A549 (cell line): ENCODE measurements at regions not wholly inside any gene's neighbourhood (a gene's known extent, or its start where the extent isn't known, plus 50 kb on each side); places are given as distances from the start of the nearest gene placed in this dataset.

Source experiments
- ATAC-seq, 2 experiments: fragments of 200-7000 bp in 1 of 2; fragments of >200 bp in 1 of 2; cut with Nextera tagmentation in 1 of 2; cut with Tn5 transposase in 1 of 2; 3 replicates each; pipeline versions ENCODE4 v1.8.0 to v1.9.1; 2018 to 2020; ENCODE audit warnings: mild to moderate bottlenecking in 1 of 2, moderate library complexity in 1 of 2
- CTCF ChIA-PET: fragments of 300-600 bp; sonication (Branson Sonifier 250); formaldehyde crosslinking; extraction: SDS; loops from one replicate; lab custom pipeline; 2021; ENCODE audit warnings: antibody characterized with exemption, inconsistent platforms; lab: Yijun Ruan, JAX
- POLR2A ChIA-PET: fragments of 350-600 bp; formaldehyde crosslinking; extraction: SDS; loops from one replicate; lab custom pipeline; 2021; ENCODE audit warnings: antibody characterized with exemption, inconsistent platforms; lab: Yijun Ruan, JAX
- DNase-seq, 2 experiments: peaks; one replicate each; pipeline versions ENCODE4 v3.0.0 to v3.0.0-alpha.2; 2011 to 2016; ENCODE audit warnings: low read depth in 1 of 2, low spot score in 1 of 2
- FAIRE-seq: peaks from 2 replicates; lab custom pipeline; 2011; peaks lifted over from hg19 to GRCh38; lab: Jason Lieb, UNC
- H3K27ac ChIP-seq, 2 experiments: fragments of >200 bp; sonication (Bioruptor Twin); formaldehyde crosslinking; 3 replicates each; pipeline ENCODE4 v1.5.1; 2016 to 2017
- H3K4me1 ChIP-seq: fragments of >200 bp; sonication (Bioruptor Twin); formaldehyde crosslinking; 3 replicates; pipeline ENCODE4 v1.6.1; 2016
- H3K4me2 ChIP-seq: fragments of >200 bp; sonication (Bioruptor Twin); formaldehyde crosslinking; 3 replicates; pipeline ENCODE4 v1.6.1; 2016
- H3K4me3 ChIP-seq: fragments of >200 bp; sonication (Bioruptor Twin); formaldehyde crosslinking; 3 replicates; pipeline ENCODE4 v1.5.1; 2016
- H3K9me3 ChIP-seq: fragments of >200 bp; sonication (Bioruptor Twin); formaldehyde crosslinking; 3 replicates; pipeline ENCODE4 v1.6.1; 2016
- BHLHE40 ChIP-seq: IDR thresholded peaks from 2 replicates; pipeline ENCODE4 v1.6.1; 2012; ENCODE audit warnings: low read depth, low read length, inconsistent platforms
- CBX2 ChIP-seq: fragments of 200-600 bp; sonication (generic); IDR thresholded peaks from 2 replicates; pipeline ENCODE4 v1.6.1; 2016; ENCODE audit warnings: low read depth, mild to moderate bottlenecking, borderline replicate concordance
- CEBPB ChIP-seq, 2 experiments: fragments of >200 bp in 1 of 2; sonication (Bioruptor Twin) in 1 of 2; formaldehyde crosslinking in 1 of 2; IDR thresholded peaks; 2 replicates each; pipeline ENCODE4 v1.6.1; 2012 to 2016
- HOXA7 ChIP-seq: fragments of 250-450 bp; sonication (Bioruptor Pico); IDR thresholded peaks from 2 replicates; pipeline ENCODE4 v1.5.0; 2020; ENCODE audit warnings: mild to moderate bottlenecking, moderate library complexity
- HOXB5 ChIP-seq: fragments of 250-450 bp; sonication (Bioruptor Pico); IDR thresholded peaks from 2 replicates; pipeline ENCODE4 v1.5.0; 2020; ENCODE audit warnings: mild to moderate bottlenecking, moderate library complexity
- JUN ChIP-seq, 2 experiments: fragments of >200 bp; sonication (Bioruptor Twin); formaldehyde crosslinking; IDR thresholded peaks; 2 replicates in 1 of 2; 3 replicates in 1 of 2; pipeline ENCODE4 v1.6.1; 2016 to 2017
- KDM5A ChIP-seq: fragments of 200-600 bp; sonication (generic); IDR thresholded peaks from 2 replicates; pipeline ENCODE4 v1.6.1; 2016; ENCODE audit warnings: antibody characterized with exemption, mild to moderate bottlenecking
- MAFK ChIP-seq: fragments of 450-650 bp; IDR thresholded peaks from 2 replicates; pipeline ENCODE4 v1.6.1; 2014; ENCODE audit not compliant: partially characterized antibody
- NR3C1 ChIP-seq: fragments of >200 bp; sonication (Bioruptor Twin); formaldehyde crosslinking; IDR thresholded peaks from 3 replicates; pipeline ENCODE4 v1.6.1; 2017
- PHF8 ChIP-seq: fragments of 200-600 bp; sonication (generic); IDR thresholded peaks from 2 replicates; pipeline ENCODE4 v1.6.1; 2016; ENCODE audit warnings: low read depth, mild to moderate bottlenecking, antibody characterized with exemption, moderate library complexity, borderline replicate concordance
- SREBF2 ChIP-seq: fragments of 450-650 bp; IDR thresholded peaks from 2 replicates; pipeline ENCODE4 v1.6.1; 2014; ENCODE audit warnings: mild to moderate bottlenecking, moderate library complexity
- TFCP2L1 ChIP-seq: fragments of 250-450 bp; sonication (Bioruptor Pico); IDR thresholded peaks from 2 replicates; pipeline ENCODE4 v1.5.0; 2021; ENCODE audit warnings: mild to moderate bottlenecking
- ZFP36 ChIP-seq: fragments of 450-650 bp; IDR thresholded peaks from 2 replicates; pipeline ENCODE4 v1.6.1; 2014; ENCODE audit warnings: borderline replicate concordance; ENCODE audit not compliant: partially characterized antibody
- ZSCAN20 ChIP-seq: fragments of 250-450 bp; sonication (Bioruptor Pico); IDR thresholded peaks from 2 replicates; pipeline ENCODE4 v1.8.0; 2022; ENCODE audit warnings: mild to moderate bottlenecking, moderate library complexity
- WGBS: methylation state at CpG from one replicate; pipeline ENCODE4 v1.1.6; 2017; ENCODE audit errors: missing lambda C conversion rate; 5-methylcytosine and 5-hydroxymethylcytosine counted together
- TF ChIP-seq, protein P1 (sequence below): IDR thresholded peaks from 2 replicates; pipeline ENCODE4 v1.6.1; 2012
- TF ChIP-seq, protein P2 (sequence below): fragments of >200 bp; sonication (Bioruptor Twin); formaldehyde crosslinking; IDR thresholded peaks from 3 replicates; pipeline ENCODE4 v1.5.1; 2016
- TF ChIP-seq, protein P3 (sequence below): fragments of 450-650 bp; IDR thresholded peaks from 2 replicates; pipeline ENCODE4 v1.6.1; 2014; ENCODE audit warnings: antibody characterized with exemption

GRCh38 chr2:143950704-143951103, 569.2 kb downstream of the ZEB2 start:
- H3K4me1 ChIP-seq: peaks cover 9% of the 10 kb centered on the region; the same call in 2 of the 3 replicates
- H3K4me3 ChIP-seq: no peak overlapping the region
- ATAC-seq (no peak), DNase-seq (no peak), FAIRE-seq (peak; percentile 61)
- H3K27ac ChIP-seq: no peak overlapping the region
- H3K9me3 ChIP-seq: no peaks in the 10 kb centered on the region
- ChIA-PET POLR2A (no interaction called here), CTCF (no interaction called here)
- 24% methylated on average over 2 of the region's 2 CpGs for WGBS
- H3K4me2 ChIP-seq: peak overlapping the region; percentile 25
- peak; percentile 80 for TF ChIP-seq MAFK
- no peak for TF ChIP-seq NR3C1

GRCh38 chr2:143949121-143949848, 570.6 kb downstream of the ZEB2 start:
- ChIA-PET CTCF (interaction anchor here (0.6 kb wide), 1 partner anchor 78 kb away, joined by 4 read pairs; no protein-coding TSS in a partner anchor), POLR2A (no interaction called here)
- FAIRE-seq (no peak), DNase-seq (no peak), ATAC-seq (no peak)
- Histone ChIP-seq H3K4me3 (no peak overlapping the region), H3K27ac (no peak overlapping the region), H3K9me3 (no peaks in the 10 kb centered on the region), H3K4me2 (no peak overlapping the region), H3K4me1 (peaks cover 9% of the 10 kb centered on the region; the same call in 2 of the 3 replicates)
- WGBS: 90% methylated on average over 3 of the region's 3 CpGs
- TF ChIP-seq KDM5A (no peak), NR3C1 (no peak), SREBF2 (no peak)
- TF ChIP-seq, protein P1, sequence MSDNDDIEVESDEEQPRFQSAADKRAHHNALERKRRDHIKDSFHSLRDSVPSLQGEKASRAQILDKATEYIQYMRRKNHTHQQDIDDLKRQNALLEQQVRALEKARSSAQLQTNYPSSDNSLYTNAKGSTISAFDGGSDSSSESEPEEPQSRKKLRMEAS: no peak
- TF ChIP-seq, protein P2, sequence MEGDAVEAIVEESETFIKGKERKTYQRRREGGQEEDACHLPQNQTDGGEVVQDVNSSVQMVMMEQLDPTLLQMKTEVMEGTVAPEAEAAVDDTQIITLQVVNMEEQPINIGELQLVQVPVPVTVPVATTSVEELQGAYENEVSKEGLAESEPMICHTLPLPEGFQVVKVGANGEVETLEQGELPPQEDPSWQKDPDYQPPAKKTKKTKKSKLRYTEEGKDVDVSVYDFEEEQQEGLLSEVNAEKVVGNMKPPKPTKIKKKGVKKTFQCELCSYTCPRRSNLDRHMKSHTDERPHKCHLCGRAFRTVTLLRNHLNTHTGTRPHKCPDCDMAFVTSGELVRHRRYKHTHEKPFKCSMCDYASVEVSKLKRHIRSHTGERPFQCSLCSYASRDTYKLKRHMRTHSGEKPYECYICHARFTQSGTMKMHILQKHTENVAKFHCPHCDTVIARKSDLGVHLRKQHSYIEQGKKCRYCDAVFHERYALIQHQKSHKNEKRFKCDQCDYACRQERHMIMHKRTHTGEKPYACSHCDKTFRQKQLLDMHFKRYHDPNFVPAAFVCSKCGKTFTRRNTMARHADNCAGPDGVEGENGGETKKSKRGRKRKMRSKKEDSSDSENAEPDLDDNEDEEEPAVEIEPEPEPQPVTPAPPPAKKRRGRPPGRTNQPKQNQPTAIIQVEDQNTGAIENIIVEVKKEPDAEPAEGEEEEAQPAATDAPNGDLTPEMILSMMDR: no peak

DNA sequence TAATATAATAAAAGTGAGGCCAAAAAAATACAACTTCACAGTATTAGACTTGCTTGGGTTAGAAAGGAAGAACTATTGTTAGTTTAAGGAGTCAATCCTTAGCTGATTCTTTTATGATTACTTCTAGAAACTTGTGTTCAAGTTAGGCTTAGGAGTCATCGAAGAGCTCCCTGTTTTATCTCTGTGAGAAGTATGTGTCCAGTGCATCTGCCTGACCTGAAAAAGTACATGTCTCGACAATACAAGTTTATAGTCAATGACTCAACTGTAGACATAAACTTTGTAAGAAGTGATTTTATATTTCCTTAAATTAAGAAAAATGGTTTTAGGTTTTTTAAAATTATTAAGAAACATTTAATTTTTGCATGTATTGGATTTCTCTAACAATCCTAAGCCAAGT, 571.2 kb downstream of the ZEB2 start:
- Histone ChIP-seq H3K4me2 (no peak overlapping the region), H3K4me1 (peaks cover 9% of the 10 kb centered on the region; the same call in 2 of the 3 replicates), H3K9me3 (no peaks in the 10 kb centered on the region), H3K27ac (no peak overlapping the region), H3K4me3 (no peak overlapping the region)
- no peak for TF ChIP-seq HOXA7 (CRISPR knock-in tag)
- TF ChIP-seq TFCP2L1 (CRISPR knock-in tag): no peak
- TF ChIP-seq JUN (IDR thresholded peaks at IDR 0.05): no peak
- 87% methylated on average over 2 of the region's 2 CpGs for WGBS
- DNase-seq: no peak
- no peak for FAIRE-seq
- POLR2A ChIA-PET: no interaction called here
- CTCF ChIA-PET: no interaction called here
- ATAC-seq: no peak

DNA sequence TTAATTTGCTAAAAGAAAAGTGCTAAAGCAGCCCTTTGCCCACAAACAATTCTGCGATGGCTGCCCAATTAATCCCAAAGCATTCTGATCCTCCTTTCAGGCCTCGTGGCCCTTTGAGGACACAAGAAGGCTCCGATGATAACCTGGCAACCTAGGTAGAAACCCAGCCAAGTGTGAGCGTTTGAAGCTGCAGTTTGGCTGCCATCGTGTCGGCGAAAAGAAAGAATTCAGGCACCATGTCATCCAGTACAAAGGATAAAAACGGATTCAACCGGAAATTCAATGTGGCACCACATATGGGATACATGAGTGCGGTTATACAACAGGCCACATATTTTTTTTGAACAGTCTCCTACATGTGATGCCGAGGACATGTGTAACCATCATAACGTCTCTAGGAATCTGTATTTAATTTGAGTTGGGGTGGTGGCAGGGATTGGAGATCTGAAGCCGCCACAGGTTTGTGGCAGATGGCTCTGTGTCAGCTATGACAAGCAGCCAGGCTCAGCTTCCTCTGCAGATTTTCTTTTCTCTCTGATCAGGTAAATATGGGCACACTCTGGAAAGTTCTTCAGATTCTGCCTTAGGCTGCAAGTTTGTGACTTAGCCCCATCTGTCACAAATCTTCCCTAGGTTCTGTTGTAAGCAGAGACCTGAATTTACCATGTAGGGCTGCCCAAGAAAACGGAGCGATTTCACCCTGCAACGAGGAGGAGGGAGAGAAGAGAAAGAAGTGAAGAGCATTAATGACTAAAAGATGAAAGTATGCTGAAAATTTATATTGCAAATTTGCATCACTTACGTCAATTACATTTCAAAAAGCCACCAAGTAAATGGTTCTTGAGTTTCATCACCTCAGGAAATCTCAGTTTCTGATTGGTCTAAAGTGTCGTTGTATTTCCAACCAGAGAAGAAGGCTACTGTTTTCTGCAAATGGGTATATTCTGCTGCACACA, 573.2 kb downstream of the ZEB2 start:
- no peak for FAIRE-seq
- peaks cover 9% of the 10 kb centered on the region; the same call in 2 of the 3 replicates for H3K4me1 ChIP-seq
- no peak for ATAC-seq
- H3K4me2 ChIP-seq: no peak overlapping the region
- CTCF ChIA-PET: no interaction called here
- no peak overlapping the region for H3K27ac ChIP-seq
- H3K4me3 ChIP-seq: no peak overlapping the region
- H3K9me3 ChIP-seq: no peaks in the 10 kb centered on the region
- POLR2A ChIA-PET: no interaction called here
- no peak for DNase-seq
- TF ChIP-seq JUN (IDR thresholded peaks at IDR 0.05) (no peak), ZFP36 (no peak), BHLHE40 (no peak)
- 89% methylated on average over 18 of the region's 18 CpGs for WGBS

- Histone ChIP-seq H3K4me2 (no peak overlapping the region), H3K4me3 (no peak overlapping the region), H3K27ac (no peak overlapping the region), H3K9me3 (no peaks in the 10 kb centered on the region), H3K4me1 (no peaks in the 10 kb centered on the region)
- ChIA-PET CTCF (no interaction called here), POLR2A (no interaction called here)
- TF ChIP-seq PHF8: no peak
- TF ChIP-seq ZSCAN20: no peak
- TF ChIP-seq, protein P3, sequence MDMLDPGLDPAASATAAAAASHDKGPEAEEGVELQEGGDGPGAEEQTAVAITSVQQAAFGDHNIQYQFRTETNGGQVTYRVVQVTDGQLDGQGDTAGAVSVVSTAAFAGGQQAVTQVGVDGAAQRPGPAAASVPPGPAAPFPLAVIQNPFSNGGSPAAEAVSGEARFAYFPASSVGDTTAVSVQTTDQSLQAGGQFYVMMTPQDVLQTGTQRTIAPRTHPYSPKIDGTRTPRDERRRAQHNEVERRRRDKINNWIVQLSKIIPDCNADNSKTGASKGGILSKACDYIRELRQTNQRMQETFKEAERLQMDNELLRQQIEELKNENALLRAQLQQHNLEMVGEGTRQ: no peak
- TF ChIP-seq CBX2: no peak
- TF ChIP-seq HOXB5 (CRISPR knock-in tag): no peak
- no peak for TF ChIP-seq CEBPB (IDR thresholded peaks at IDR 0.05)
- FAIRE-seq: no peak
- no peak for DNase-seq
- ATAC-seq: no peak
These were observed 577.4 kb downstream of the ZEB2 start for GRCh38 chr2:143942486-143942885.
